ENCODE measurements at regions not wholly inside any gene's neighbourhood (a gene's known extent, or its start where the extent isn't known, plus 50 kb on each side); places are given as distances from the start of the nearest gene placed in this dataset.

- TF ChIP-seq CTCF (IDR thresholded peaks at IDR 0.05; ENCODE audit: unreplicated experiment): no peak
- H3K27me3 Mint-ChIP-seq (ENCODE audit: low read depth): peaks cover 72% of the 10 kb centered on the region
- no peaks in the 10 kb centered on the region for H3K36me3 Mint-ChIP-seq
- H3K4me3 Mint-ChIP-seq: no peak overlapping the region
- peak in 1 of 2 experiments; percentile 17 for DNase-seq (ENCODE audit: low spot score in 2 of 2, unreplicated experiment in 2 of 2)
- no peaks in the 10 kb centered on the region for H3K4me1 Mint-ChIP-seq
- H3K27ac Mint-ChIP-seq: no peak overlapping the region
- H3K9me3 Mint-ChIP-seq: no peaks in the 10 kb centered on the region
These were observed 157.5 kb upstream of the ZNF536 start for GRCh38 chr19:30214651-30215051.

GRCh38 chr19:30215248-30215647 lies 156.9 kb upstream of the ZNF536 start:
- Mint-ChIP-seq H3K36me3 (no peaks in the 10 kb centered on the region), H3K27ac (no peak overlapping the region), H3K4me1 (no peaks in the 10 kb centered on the region), H3K4me3 (no peak overlapping the region), H3K9me3 (no peaks in the 10 kb centered on the region), H3K27me3 (ENCODE audit: low read depth) (peaks cover 74% of the 10 kb centered on the region)
- DNase-seq (ENCODE audit: low spot score in 2 of 2, unreplicated experiment in 2 of 2): no peak
- TF ChIP-seq CTCF (IDR thresholded peaks at IDR 0.05; ENCODE audit: unreplicated experiment): no peak

- H3K4me1 Mint-ChIP-seq: no peaks in the 10 kb centered on the region
- no peak overlapping the region for H3K27ac Mint-ChIP-seq
- peaks cover 79% of the 10 kb centered on the region for H3K27me3 Mint-ChIP-seq (ENCODE audit: low read depth)
- H3K4me3 Mint-ChIP-seq: no peak overlapping the region
- DNase-seq (ENCODE audit: low spot score in 2 of 2, unreplicated experiment in 2 of 2): no peak
- no peaks in the 10 kb centered on the region for H3K9me3 Mint-ChIP-seq
- H3K36me3 Mint-ChIP-seq: no peaks in the 10 kb centered on the region
- no peak for TF ChIP-seq CTCF (IDR thresholded peaks at IDR 0.05; ENCODE audit: unreplicated experiment)
These were observed 155.7 kb upstream of the ZNF536 start for GRCh38 chr19:30216453-30216852.

DNA sequence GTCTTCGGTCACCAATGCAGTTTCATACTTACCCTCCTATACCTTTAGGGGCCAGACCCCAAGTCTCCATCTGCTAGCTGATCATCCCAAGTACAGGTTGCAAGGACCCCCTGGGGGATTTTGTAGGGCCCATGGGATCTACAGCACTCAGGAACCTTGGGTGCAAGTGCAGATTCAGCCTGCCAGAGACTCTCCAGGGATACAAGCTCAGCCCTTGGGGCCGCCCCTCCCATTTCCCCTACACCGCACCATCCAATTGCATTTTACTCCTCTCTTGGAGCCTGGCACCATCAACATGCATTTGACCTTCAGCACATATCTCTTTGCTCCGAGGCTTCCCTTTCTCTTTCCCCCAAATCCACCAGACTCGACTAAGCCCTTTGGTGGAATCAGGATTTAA lies 154.7 kb upstream of the ZNF536 start:
- no peak for TF ChIP-seq CTCF (IDR thresholded peaks at IDR 0.05; ENCODE audit: unreplicated experiment)
- Mint-ChIP-seq H3K4me1 (no peaks in the 10 kb centered on the region), H3K36me3 (no peaks in the 10 kb centered on the region), H3K9me3 (no peaks in the 10 kb centered on the region), H3K4me3 (no peak overlapping the region), H3K27me3 (ENCODE audit: low read depth) (peaks cover 78% of the 10 kb centered on the region), H3K27ac (no peak overlapping the region)
- no peak for DNase-seq (ENCODE audit: low spot score in 2 of 2, unreplicated experiment in 2 of 2)

GRCh38 chr19:30219702-30220101 lies 152.5 kb upstream of the ZNF536 start:
- no peak overlapping the region for H3K4me3 Mint-ChIP-seq
- no peak for DNase-seq (ENCODE audit: low spot score in 2 of 2, unreplicated experiment in 2 of 2)
- peaks cover 15% of the 10 kb centered on the region for H3K4me1 Mint-ChIP-seq
- no peaks in the 10 kb centered on the region for H3K9me3 Mint-ChIP-seq
- no peak for TF ChIP-seq CTCF (IDR thresholded peaks at IDR 0.05; ENCODE audit: unreplicated experiment)
- H3K27ac Mint-ChIP-seq: no peak overlapping the region
- no peaks in the 10 kb centered on the region for H3K36me3 Mint-ChIP-seq
- peaks cover 85% of the 10 kb centered on the region for H3K27me3 Mint-ChIP-seq (ENCODE audit: low read depth)

- H3K27ac Mint-ChIP-seq: no peak overlapping the region
- H3K4me1 Mint-ChIP-seq: peaks cover 24% of the 10 kb centered on the region
- H3K9me3 Mint-ChIP-seq: no peaks in the 10 kb centered on the region
- no peak for TF ChIP-seq CTCF (IDR thresholded peaks at IDR 0.05; ENCODE audit: unreplicated experiment)
- DNase-seq (ENCODE audit: low spot score in 2 of 2, unreplicated experiment in 2 of 2): no peak
- no peak overlapping the region for H3K4me3 Mint-ChIP-seq
- no peaks in the 10 kb centered on the region for H3K36me3 Mint-ChIP-seq
- H3K27me3 Mint-ChIP-seq (ENCODE audit: low read depth): peaks cover 80% of the 10 kb centered on the region
These were observed 151.0 kb upstream of the ZNF536 start for GRCh38 chr19:30221176-30221575.

Measured in mesothelial cell of epicardium (in vitro differentiated cells).